GM12878 (cell line): ENCODE measurements at regions not wholly inside any gene's neighbourhood (a gene's known extent, or its start where the extent isn't known, plus 50 kb on each side); places are given as distances from the start of the nearest gene placed in this dataset.

Experiments
- ATAC-seq: fragments of 200-7000 bp; cut with Tn5 transposase; 3 replicates; pipeline ENCODE4 v1.9.1; 2020; ENCODE audit warnings: mild to moderate bottlenecking, moderate library complexity
- BruUV-seq: library from RNA; stranded (reverse); fragments of 400-500 nt; replicated peaks from 2 replicates; lab custom pipeline; 2021; lab: Mats Ljungman, UMichigan
- CTCF ChIA-PET: fragments of 300-600 bp; sonication (Branson Sonifier 250); formaldehyde crosslinking; extraction: SDS; loops from one replicate; lab custom pipeline; 2021; ENCODE audit warnings: inconsistent platforms; lab: Yijun Ruan, JAX
- POLR2A ChIA-PET: fragments of 350-600 bp; formaldehyde crosslinking; extraction: SDS; loops from one replicate; lab custom pipeline; 2021; ENCODE audit warnings: inconsistent platforms; lab: Charles Lee
- RAD21 ChIA-PET: fragments of 300-600 bp; sonication (Branson Sonifier 250); formaldehyde crosslinking; loops from one replicate; lab custom pipeline; 2023; ENCODE audit warnings: antibody characterized with exemption; ENCODE audit not compliant: unreplicated experiment; lab: Charles Lee
- SMC1A ChIA-PET: fragments of 300-600 bp; sonication (Branson Sonifier 250); formaldehyde crosslinking; loops from one replicate; lab custom pipeline; 2023; ENCODE audit not compliant: unreplicated experiment, uncharacterized antibody; lab: Charles Lee
- DNase-seq: peaks from one replicate; pipeline ENCODE4 v3.0.0-alpha.2; 2011; ENCODE audit warnings: low read depth, low spot score
- FAIRE-seq: peaks from 3 replicates; lab custom pipeline; 2011; peaks lifted over from hg19 to GRCh38; lab: Jason Lieb, UNC
- H2AFZ ChIP-seq: 2 replicates; pipeline ENCODE4 v1.6.0; 2011; ENCODE audit warnings: low read depth, low read length, control low read depth; ENCODE audit not compliant: control insufficient read depth
- H3K27ac ChIP-seq: 2 replicates; pipeline ENCODE4 v1.5.1; 2011; ENCODE audit warnings: control low read depth; ENCODE audit not compliant: control insufficient read depth, insufficient read depth
- H3K27me3 ChIP-seq, 2 experiments: replicated peaks in 1 of 2; 2 replicates each; pipeline versions ENCODE4 v1.6.0 to v1.6.1; 2011; ENCODE audit warnings: low read length in 1 of 2; ENCODE audit not compliant: control insufficient read depth in 2 of 2, insufficient read depth in 2 of 2
- H3K36me3 ChIP-seq, 2 experiments: 2 replicates each; pipeline ENCODE4 v1.5.1; 2011; ENCODE audit warnings: low read length in 1 of 2; ENCODE audit not compliant: control insufficient read depth in 2 of 2, insufficient read depth in 2 of 2
- H3K4me1 ChIP-seq: 2 replicates; pipeline ENCODE4 v1.6.1; 2011; ENCODE audit warnings: mild to moderate bottlenecking, low read length, moderate library complexity, mixed read lengths; ENCODE audit not compliant: control insufficient read depth, insufficient read depth
- H3K4me2 ChIP-seq: 2 replicates; pipeline ENCODE4 v1.6.0; 2011; ENCODE audit warnings: control low read depth; ENCODE audit not compliant: control insufficient read depth, insufficient read depth
- H3K4me3 ChIP-seq: fragments of 200-600 bp; sonication (generic); 2 replicates; pipeline ENCODE4 v1.5.1; 2016
- H3K79me2 ChIP-seq: 2 replicates; pipeline ENCODE4 v1.6.0; 2011; ENCODE audit warnings: low read length; ENCODE audit not compliant: control insufficient read depth, insufficient read depth
- H3K9ac ChIP-seq: 2 replicates; pipeline ENCODE4 v1.8.0; 2011; ENCODE audit warnings: low read length, control low read depth, mixed read lengths; ENCODE audit not compliant: control insufficient read depth, insufficient read depth
- H3K9me3 ChIP-seq: replicated peaks from 3 replicates; pipeline ENCODE4 v1.5.1; 2011; ENCODE audit warnings: mild to moderate bottlenecking, low read length; ENCODE audit not compliant: control insufficient read depth, insufficient read depth
- H4K20me1 ChIP-seq: 2 replicates; pipeline ENCODE4 v1.6.0; 2011; ENCODE audit not compliant: control insufficient read depth, insufficient read depth
- NFXL1 ChIP-seq: fragments of 450-650 bp; IDR thresholded peaks from 2 replicates; pipeline ENCODE4 v1.6.1; 2017; ENCODE audit warnings: antibody characterized with exemption, mild to moderate bottlenecking, borderline replicate concordance
- RB1 ChIP-seq: fragments of 450-650 bp; formaldehyde crosslinking; IDR thresholded peaks from 2 replicates; pipeline ENCODE4 v1.6.1; 2017; ENCODE audit warnings: mild to moderate bottlenecking, borderline replicate concordance
- WGBS: methylation state at CpG from one replicate; pipeline ENCODE4 v1.1.6; 2016; ENCODE audit warnings: low lambda C conversion rate; ENCODE audit not compliant: insufficient replicate concordance, insufficient coverage; ENCODE audit errors: missing lambda C conversion rate; 5-methylcytosine and 5-hydroxymethylcytosine counted together
- in situ Hi-C: fragments of 300-500 bp; cut with MboI; formaldehyde crosslinking; loops from 9 replicates; pipeline ENCODE4 v1.14.3; 2018; ENCODE audit warnings: mixed read lengths
- intact Hi-C: fragments of 100-400 bp; cut with micrococcal nuclease; formaldehyde crosslinking; loops from one replicate; pipeline ENCODE4 v1.14.2; 2022; ENCODE audit not compliant: unreplicated experiment
- TF ChIP-seq, protein P1 (sequence below): fragments of 450-650 bp; IDR thresholded peaks from 2 replicates; pipeline ENCODE4 v1.6.1; 2017; ENCODE audit warnings: mild to moderate bottlenecking, moderate library complexity
- TF ChIP-seq, protein P2 (sequence below): fragments of 450-650 bp; IDR thresholded peaks from 2 replicates; pipeline ENCODE4 v1.6.1; 2017; ENCODE audit warnings: borderline replicate concordance
- TF ChIP-seq, protein P3 (sequence below): fragments of 450-650 bp; formaldehyde crosslinking; IDR thresholded peaks from 2 replicates; pipeline ENCODE4 v1.4.0; 2022; ENCODE audit warnings: mild to moderate bottlenecking, moderate library complexity
- TF ChIP-seq, protein P4 (sequence below): IDR thresholded peaks from 2 replicates; pipeline ENCODE4 v1.6.1; 2012; ENCODE audit warnings: low read depth, low read length, improper control_type of control experiment

DNA sequence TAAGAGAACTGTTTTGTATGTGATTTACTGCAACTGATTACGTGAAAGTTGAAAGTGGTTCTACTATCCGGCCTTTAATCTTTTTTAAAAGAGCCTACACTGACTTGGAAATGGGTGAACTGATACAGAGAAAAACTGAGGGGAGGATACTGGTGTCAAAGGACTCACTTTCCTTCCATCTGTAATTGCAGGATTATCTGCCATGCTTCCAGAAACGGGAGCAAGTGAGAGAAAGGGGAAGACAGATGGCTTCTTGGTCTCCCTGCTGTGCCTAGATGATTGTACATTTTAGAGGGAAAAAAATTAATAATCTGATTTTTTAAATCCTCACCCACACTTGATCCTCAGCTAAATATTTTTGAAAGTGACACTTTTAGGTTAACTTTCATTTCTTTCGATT lies 88.3 kb upstream of the GRID2 start (continued):
- TF ChIP-seq, protein P1, sequence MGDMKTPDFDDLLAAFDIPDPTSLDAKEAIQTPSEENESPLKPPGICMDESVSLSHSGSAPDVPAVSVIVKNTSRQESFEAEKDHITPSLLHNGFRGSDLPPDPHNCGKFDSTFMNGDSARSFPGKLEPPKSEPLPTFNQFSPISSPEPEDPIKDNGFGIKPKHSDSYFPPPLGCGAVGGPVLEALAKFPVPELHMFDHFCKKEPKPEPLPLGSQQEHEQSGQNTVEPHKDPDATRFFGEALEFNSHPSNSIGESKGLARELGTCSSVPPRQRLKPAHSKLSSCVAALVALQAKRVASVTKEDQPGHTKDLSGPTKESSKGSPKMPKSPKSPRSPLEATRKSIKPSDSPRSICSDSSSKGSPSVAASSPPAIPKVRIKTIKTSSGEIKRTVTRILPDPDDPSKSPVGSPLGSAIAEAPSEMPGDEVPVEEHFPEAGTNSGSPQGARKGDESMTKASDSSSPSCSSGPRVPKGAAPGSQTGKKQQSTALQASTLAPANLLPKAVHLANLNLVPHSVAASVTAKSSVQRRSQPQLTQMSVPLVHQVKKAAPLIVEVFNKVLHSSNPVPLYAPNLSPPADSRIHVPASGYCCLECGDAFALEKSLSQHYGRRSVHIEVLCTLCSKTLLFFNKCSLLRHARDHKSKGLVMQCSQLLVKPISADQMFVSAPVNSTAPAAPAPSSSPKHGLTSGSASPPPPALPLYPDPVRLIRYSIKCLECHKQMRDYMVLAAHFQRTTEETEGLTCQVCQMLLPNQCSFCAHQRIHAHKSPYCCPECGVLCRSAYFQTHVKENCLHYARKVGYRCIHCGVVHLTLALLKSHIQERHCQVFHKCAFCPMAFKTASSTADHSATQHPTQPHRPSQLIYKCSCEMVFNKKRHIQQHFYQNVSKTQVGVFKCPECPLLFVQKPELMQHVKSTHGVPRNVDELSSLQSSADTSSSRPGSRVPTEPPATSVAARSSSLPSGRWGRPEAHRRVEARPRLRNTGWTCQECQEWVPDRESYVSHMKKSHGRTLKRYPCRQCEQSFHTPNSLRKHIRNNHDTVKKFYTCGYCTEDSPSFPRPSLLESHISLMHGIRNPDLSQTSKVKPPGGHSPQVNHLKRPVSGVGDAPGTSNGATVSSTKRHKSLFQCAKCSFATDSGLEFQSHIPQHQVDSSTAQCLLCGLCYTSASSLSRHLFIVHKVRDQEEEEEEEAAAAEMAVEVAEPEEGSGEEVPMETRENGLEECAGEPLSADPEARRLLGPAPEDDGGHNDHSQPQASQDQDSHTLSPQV, result no peak

DNA sequence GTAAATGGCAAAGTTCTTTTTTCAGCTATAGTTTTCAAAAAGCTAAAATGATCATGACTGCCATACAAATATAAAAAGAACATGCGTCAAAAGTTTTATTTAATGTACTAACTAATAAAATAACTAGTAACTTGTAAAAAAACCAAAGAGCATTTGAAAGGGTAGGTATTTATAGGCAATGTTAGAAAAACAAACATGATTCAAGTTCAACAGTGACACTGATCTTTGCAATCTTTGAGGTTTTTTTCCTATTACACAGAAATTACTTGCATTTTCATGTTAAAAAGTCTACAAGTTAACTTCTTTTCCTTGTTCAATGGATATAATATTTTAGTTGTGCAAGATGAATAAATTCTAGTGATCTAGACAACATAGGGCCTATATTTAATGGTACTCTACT lies 72.3 kb upstream of the GRID2 start:
- RAD21 ChIA-PET, result no interaction called here
- CTCF ChIA-PET, result no interaction called here
- POLR2A ChIA-PET, result no interaction called here
- no peak for DNase-seq
- Histone ChIP-seq H3K79me2 (no peaks in the 10 kb centered on the region), H3K36me3 (no peaks in the 10 kb centered on the region), H3K27me3 (no peaks in the 10 kb centered on the region), H3K9ac (no peak overlapping the region), H3K9me3 (no peaks in the 10 kb centered on the region), H3K4me2 (no peak overlapping the region), H4K20me1 (no peaks in the 10 kb centered on the region), H3K27ac (no peak overlapping the region), H2AFZ (no peak overlapping the region), H3K4me1 (no peaks in the 10 kb centered on the region), H3K4me3 (no peak overlapping the region)
- WGBS, result 91% methylated on average over 1 of the region's 1 CpG
- no peak for ATAC-seq
- intact Hi-C loops (no loop called here), in situ Hi-C loops (no loop called here)
- TF ChIP-seq, protein P2, sequence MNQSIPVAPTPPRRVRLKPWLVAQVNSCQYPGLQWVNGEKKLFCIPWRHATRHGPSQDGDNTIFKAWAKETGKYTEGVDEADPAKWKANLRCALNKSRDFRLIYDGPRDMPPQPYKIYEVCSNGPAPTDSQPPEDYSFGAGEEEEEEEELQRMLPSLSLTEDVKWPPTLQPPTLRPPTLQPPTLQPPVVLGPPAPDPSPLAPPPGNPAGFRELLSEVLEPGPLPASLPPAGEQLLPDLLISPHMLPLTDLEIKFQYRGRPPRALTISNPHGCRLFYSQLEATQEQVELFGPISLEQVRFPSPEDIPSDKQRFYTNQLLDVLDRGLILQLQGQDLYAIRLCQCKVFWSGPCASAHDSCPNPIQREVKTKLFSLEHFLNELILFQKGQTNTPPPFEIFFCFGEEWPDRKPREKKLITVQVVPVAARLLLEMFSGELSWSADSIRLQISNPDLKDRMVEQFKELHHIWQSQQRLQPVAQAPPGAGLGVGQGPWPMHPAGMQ, result no peak
- TF ChIP-seq RB1 (no peak), NFXL1 (no peak)
- TF ChIP-seq, protein P3, sequence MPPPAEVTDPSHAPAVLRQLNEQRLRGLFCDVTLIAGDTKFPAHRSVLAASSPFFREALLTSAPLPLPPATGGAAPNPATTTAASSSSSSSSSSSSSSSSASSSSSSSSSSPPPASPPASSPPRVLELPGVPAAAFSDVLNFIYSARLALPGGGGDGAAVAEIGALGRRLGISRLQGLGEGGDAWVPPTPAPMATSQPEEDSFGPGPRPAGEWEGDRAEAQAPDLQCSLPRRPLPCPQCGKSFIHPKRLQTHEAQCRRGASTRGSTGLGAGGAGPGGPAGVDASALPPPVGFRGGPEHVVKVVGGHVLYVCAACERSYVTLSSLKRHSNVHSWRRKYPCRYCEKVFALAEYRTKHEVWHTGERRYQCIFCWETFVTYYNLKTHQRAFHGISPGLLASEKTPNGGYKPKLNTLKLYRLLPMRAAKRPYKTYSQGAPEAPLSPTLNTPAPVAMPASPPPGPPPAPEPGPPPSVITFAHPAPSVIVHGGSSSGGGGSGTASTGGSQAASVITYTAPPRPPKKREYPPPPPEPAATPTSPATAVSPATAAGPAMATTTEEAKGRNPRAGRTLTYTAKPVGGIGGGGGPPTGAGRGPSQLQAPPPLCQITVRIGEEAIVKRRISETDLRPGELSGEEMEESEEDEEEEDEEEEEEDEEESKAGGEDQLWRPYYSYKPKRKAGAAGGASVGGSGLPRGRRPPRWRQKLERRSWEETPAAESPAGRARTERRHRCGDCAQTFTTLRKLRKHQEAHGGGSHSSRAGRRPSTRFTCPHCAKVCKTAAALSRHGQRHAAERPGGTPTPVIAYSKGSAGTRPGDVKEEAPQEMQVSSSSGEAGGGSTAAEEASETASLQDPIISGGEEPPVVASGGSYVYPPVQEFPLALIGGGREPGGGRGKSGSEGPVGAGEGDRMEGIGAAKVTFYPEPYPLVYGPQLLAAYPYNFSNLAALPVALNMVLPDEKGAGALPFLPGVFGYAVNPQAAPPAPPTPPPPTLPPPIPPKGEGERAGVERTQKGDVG (CRISPR knock-in tag), result no peak
- TF ChIP-seq, protein P4, sequence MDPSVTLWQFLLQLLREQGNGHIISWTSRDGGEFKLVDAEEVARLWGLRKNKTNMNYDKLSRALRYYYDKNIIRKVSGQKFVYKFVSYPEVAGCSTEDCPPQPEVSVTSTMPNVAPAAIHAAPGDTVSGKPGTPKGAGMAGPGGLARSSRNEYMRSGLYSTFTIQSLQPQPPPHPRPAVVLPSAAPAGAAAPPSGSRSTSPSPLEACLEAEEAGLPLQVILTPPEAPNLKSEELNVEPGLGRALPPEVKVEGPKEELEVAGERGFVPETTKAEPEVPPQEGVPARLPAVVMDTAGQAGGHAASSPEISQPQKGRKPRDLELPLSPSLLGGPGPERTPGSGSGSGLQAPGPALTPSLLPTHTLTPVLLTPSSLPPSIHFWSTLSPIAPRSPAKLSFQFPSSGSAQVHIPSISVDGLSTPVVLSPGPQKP, result no peak
- no peak for FAIRE-seq
- SMC1A ChIA-PET, result no interaction called here
- BruUV-seq, result no TSS peak
